Caco-2 (cell line): ENCODE measurements at regions not wholly inside any gene's neighbourhood (a gene's known extent, or its start where the extent isn't known, plus 50 kb on each side); places are given as distances from the start of the nearest gene placed in this dataset.

ENCODE experiments used
- BruUV-seq: library from RNA; stranded (reverse); fragments of 400-500 nt; replicated peaks from 2 replicates; lab custom pipeline; 2021; lab: Mats Ljungman, UMichigan
- CTCF ChIA-PET: fragments of 300-600 bp; sonication (Branson Sonifier 250); formaldehyde crosslinking; loops from one replicate; lab custom pipeline; 2022; ENCODE audit warnings: antibody characterized with exemption; lab: Charles Lee
- POLR2A ChIA-PET: fragments of 300-600 bp; sonication (Branson Sonifier 250); formaldehyde crosslinking; loops from one replicate; lab custom pipeline; 2022; ENCODE audit warnings: antibody characterized with exemption; lab: Charles Lee
- DNase-seq, 2 experiments: peaks; one replicate each; pipeline versions ENCODE4 v3.0.0 to v3.0.0-alpha.2; 2020 to 2022
- H3K27me3 ChIP-seq: replicated peaks from 2 replicates; pipeline ENCODE4 v1.6.0; 2011; ENCODE audit warnings: low read length; ENCODE audit not compliant: control insufficient read depth, insufficient read depth
- H3K36me3 ChIP-seq: 2 replicates; pipeline ENCODE4 v1.5.1; 2011; ENCODE audit warnings: low read length; ENCODE audit not compliant: control insufficient read depth, insufficient read depth
- H3K4me1 ChIP-seq: fragments of 250-450 bp; sonication (Bioruptor Pico); 2 replicates; pipeline ENCODE4 v1.5.1; 2020; ENCODE audit warnings: mild to moderate bottlenecking
- H3K4me3 ChIP-seq: 2 replicates; pipeline ENCODE4 v1.5.1; 2011; ENCODE audit warnings: low read depth, mild to moderate bottlenecking, control low read depth, low read length
- H3K9me3 ChIP-seq: fragments of 250-450 bp; sonication (Bioruptor Pico); 2 replicates; pipeline ENCODE4 v1.5.1; 2020; ENCODE audit warnings: mild to moderate bottlenecking, moderate library complexity
- H3K27ac Mint-ChIP-seq: one replicate; pipeline ENCODE4 v1.8.0; 2022; ENCODE audit warnings: mixed read lengths; ENCODE audit not compliant: unreplicated experiment
- H3K27me3 Mint-ChIP-seq: one replicate; pipeline ENCODE4 v1.8.0; 2022; ENCODE audit warnings: mixed read lengths; ENCODE audit not compliant: insufficient read depth, unreplicated experiment
- H3K36me3 Mint-ChIP-seq: one replicate; pipeline ENCODE4 v1.8.0; 2022; ENCODE audit warnings: mild to moderate bottlenecking, mixed read lengths; ENCODE audit not compliant: insufficient read depth, unreplicated experiment
- H3K4me1 Mint-ChIP-seq: one replicate; pipeline ENCODE4 v1.8.0; 2022; ENCODE audit warnings: low read depth, mixed read lengths; ENCODE audit not compliant: unreplicated experiment
- H3K4me3 Mint-ChIP-seq: one replicate; pipeline ENCODE4 v1.8.0; 2022; ENCODE audit warnings: mild to moderate bottlenecking, moderate library complexity, mixed read lengths; ENCODE audit not compliant: unreplicated experiment
- H3K9me3 Mint-ChIP-seq: one replicate; pipeline ENCODE4 v1.8.0; 2022; ENCODE audit warnings: mixed read lengths; ENCODE audit not compliant: unreplicated experiment
- intact Hi-C: fragments of 100-400 bp; cut with micrococcal nuclease; formaldehyde crosslinking; loops from one replicate; pipeline ENCODE4 v1.10.0; 2022; ENCODE audit not compliant: unreplicated experiment
- TF ChIP-seq, protein P1 (sequence below), 2 experiments: fragments of 200-600 bp in 1 of 2; IDR thresholded peaks; 1 replicate in 1 of 2; 2 replicates in 1 of 2; pipeline versions ENCODE4 v1.5.1 to v1.8.0; 2011 to 2022; ENCODE audit warnings: antibody characterized with exemption in 1 of 2, control low read depth in 1 of 2, inconsistent platforms in 1 of 2, low read depth in 1 of 2, low read length in 1 of 2, mild to moderate bottlenecking in 1 of 2, moderate library complexity in 1 of 2; ENCODE audit not compliant: insufficient read depth in 1 of 2, severe bottlenecking in 1 of 2, unreplicated experiment in 1 of 2

DNA sequence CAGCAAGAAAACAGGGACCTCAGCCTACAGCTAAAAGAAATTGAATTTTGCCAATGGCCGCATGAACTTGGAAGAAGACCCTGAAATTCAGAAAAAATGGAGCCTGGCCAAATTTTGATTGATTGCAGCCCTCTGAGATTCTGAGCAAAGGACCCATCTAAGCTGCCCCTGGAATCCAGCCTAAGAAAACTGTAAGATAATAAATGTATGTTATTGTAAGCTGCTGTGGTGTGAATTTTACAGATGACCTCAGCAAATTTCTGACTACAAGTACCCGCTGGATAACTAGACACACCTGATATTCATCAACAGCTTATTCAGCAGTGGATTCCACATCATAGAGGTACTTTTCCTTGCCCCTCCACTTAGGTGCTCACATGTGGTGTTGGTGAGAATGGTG is 119.5 kb upstream of the EPHA5 start:
- POLR2A ChIA-PET: no interaction called here
- H3K27me3 Mint-ChIP-seq: no peaks in the 10 kb centered on the region
- Histone ChIP-seq H3K9me3 (no peaks in the 10 kb centered on the region), H3K4me3 (no peak overlapping the region), H3K27me3 (no peaks in the 10 kb centered on the region), H3K36me3 (no peaks in the 10 kb centered on the region), H3K4me1 (no peaks in the 10 kb centered on the region)
- H3K27ac Mint-ChIP-seq: no peak overlapping the region
- TF ChIP-seq, protein P1, sequence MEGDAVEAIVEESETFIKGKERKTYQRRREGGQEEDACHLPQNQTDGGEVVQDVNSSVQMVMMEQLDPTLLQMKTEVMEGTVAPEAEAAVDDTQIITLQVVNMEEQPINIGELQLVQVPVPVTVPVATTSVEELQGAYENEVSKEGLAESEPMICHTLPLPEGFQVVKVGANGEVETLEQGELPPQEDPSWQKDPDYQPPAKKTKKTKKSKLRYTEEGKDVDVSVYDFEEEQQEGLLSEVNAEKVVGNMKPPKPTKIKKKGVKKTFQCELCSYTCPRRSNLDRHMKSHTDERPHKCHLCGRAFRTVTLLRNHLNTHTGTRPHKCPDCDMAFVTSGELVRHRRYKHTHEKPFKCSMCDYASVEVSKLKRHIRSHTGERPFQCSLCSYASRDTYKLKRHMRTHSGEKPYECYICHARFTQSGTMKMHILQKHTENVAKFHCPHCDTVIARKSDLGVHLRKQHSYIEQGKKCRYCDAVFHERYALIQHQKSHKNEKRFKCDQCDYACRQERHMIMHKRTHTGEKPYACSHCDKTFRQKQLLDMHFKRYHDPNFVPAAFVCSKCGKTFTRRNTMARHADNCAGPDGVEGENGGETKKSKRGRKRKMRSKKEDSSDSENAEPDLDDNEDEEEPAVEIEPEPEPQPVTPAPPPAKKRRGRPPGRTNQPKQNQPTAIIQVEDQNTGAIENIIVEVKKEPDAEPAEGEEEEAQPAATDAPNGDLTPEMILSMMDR (IDR thresholded peaks at IDR 0.05; ENCODE audit: insufficient read depth in 1 of 2, low read depth in 1 of 2, low read length in 1 of 2, severe bottlenecking in 1 of 2, unreplicated experiment in 1 of 2): no peak
- H3K4me1 Mint-ChIP-seq: peaks cover 7% of the 10 kb centered on the region
- no peak overlapping the region for H3K4me3 Mint-ChIP-seq
- CTCF ChIA-PET: no interaction called here
- no TSS peak for BruUV-seq
- intact Hi-C loops: no loop called here
- H3K36me3 Mint-ChIP-seq: no peaks in the 10 kb centered on the region
- no peaks in the 10 kb centered on the region for H3K9me3 Mint-ChIP-seq
- no peak for DNase-seq

DNA sequence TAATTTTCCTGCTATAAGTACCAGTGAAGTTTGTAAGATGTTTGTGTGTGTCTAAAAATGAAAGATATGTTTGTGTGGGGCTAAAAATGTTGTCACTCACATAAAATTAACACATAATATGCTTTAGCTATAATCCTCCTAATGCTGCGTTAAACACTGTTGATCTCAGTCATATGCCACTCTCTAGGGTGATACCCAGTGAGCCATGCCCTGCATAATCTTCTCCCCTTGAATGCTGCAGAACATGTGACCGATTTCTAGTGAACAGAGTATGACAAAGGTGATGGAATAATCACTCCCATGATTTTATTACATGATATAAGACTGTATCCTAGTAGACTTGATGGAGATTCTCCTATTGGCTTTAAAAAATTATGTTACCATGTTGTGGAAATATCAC is 119.1 kb upstream of the EPHA5 start:
- H3K36me3 ChIP-seq: no peaks in the 10 kb centered on the region
- no peaks in the 10 kb centered on the region for H3K36me3 Mint-ChIP-seq
- no peak for DNase-seq
- POLR2A ChIA-PET: no interaction called here
- H3K9me3 Mint-ChIP-seq: no peaks in the 10 kb centered on the region
- no peak overlapping the region for H3K4me3 ChIP-seq
- H3K9me3 ChIP-seq: no peaks in the 10 kb centered on the region
- BruUV-seq: no TSS peak
- no peaks in the 10 kb centered on the region for H3K27me3 Mint-ChIP-seq
- CTCF ChIA-PET: no interaction called here
- no peaks in the 10 kb centered on the region for H3K4me1 ChIP-seq
- TF ChIP-seq, protein P1 (IDR thresholded peaks at IDR 0.05; ENCODE audit: insufficient read depth in 1 of 2, low read depth in 1 of 2, low read length in 1 of 2, severe bottlenecking in 1 of 2, unreplicated experiment in 1 of 2): no peak
- no peak overlapping the region for H3K27ac Mint-ChIP-seq
- no peaks in the 10 kb centered on the region for H3K27me3 ChIP-seq
- no peak overlapping the region for H3K4me3 Mint-ChIP-seq
- peaks cover 7% of the 10 kb centered on the region for H3K4me1 Mint-ChIP-seq
- intact Hi-C loops: no loop called here

DNA sequence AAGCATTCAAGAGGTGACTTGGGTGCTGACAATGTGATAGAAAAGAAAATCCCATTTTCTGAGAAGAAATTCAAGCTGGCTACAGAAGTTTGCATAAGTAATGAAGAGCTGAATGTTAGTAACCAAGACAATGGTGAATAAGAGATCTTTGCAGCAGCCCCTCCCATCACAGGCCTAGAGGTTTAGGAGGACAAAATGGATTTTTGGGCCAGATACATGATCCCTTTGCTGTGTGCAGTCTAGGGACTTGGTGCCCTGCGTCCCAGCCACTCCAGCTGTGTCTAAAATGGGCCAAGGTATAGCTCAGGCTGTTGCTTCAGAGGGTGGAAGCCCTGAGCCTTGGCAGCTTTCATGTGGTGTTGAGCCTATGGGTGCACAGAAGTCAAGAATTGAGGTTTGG is 107.0 kb upstream of the EPHA5 start:
- Histone ChIP-seq H3K36me3 (no peaks in the 10 kb centered on the region), H3K4me3 (no peak overlapping the region), H3K9me3 (no peaks in the 10 kb centered on the region), H3K27me3 (no peaks in the 10 kb centered on the region), H3K4me1 (no peaks in the 10 kb centered on the region)
- Mint-ChIP-seq H3K36me3 (no peaks in the 10 kb centered on the region), H3K4me3 (no peak overlapping the region), H3K4me1 (no peaks in the 10 kb centered on the region), H3K9me3 (peaks cover 23% of the 10 kb centered on the region), H3K27me3 (no peaks in the 10 kb centered on the region), H3K27ac (no peak overlapping the region)
- BruUV-seq: no TSS peak
- POLR2A ChIA-PET: no interaction called here
- CTCF ChIA-PET: no interaction called here
- TF ChIP-seq, protein P1 (IDR thresholded peaks at IDR 0.05; ENCODE audit: insufficient read depth in 1 of 2, low read depth in 1 of 2, low read length in 1 of 2, severe bottlenecking in 1 of 2, unreplicated experiment in 1 of 2): no peak
- no peak for DNase-seq
- intact Hi-C loops: no loop called here
